HepG2 (cell line): ENCODE measurements at regions not wholly inside any gene's neighbourhood (a gene's known extent, or its start where the extent isn't known, plus 50 kb on each side); places are given as distances from the start of the nearest gene placed in this dataset.

Experiments used
- ATAC-seq: fragments of 200-7000 bp; cut with Tn5 transposase; 3 replicates; pipeline ENCODE4 v1.9.1; 2020; ENCODE audit warnings: mild to moderate bottlenecking, moderate library complexity
- BruUV-seq: library from RNA; stranded (reverse); fragments of 400-500 nt; replicated peaks from 2 replicates; lab custom pipeline; 2021; lab: Mats Ljungman, UMichigan
- CTCF ChIA-PET: fragments of 300-600 bp; formaldehyde crosslinking; extraction: SDS; loops from one replicate; lab custom pipeline; 2021; ENCODE audit warnings: low total read pairs, inconsistent platforms, low intra/inter-chr PET ratio; lab: Yijun Ruan, JAX
- POLR2A ChIA-PET: fragments of 350-600 bp; sonication (Branson Sonifier 250); formaldehyde crosslinking; loops from one replicate; lab custom pipeline; 2020; ENCODE audit warnings: antibody characterized with exemption, inconsistent platforms; lab: Yijun Ruan, JAX
- DNase-seq: peaks from one replicate; pipeline ENCODE4 v3.0.0-alpha.2; 2015; ENCODE audit warnings: low spot score
- FAIRE-seq: peaks from 3 replicates; lab custom pipeline; 2011; peaks lifted over from hg19 to GRCh38; lab: Jason Lieb, UNC
- H2AFZ ChIP-seq: one replicate; pipeline ENCODE4 v1.6.1; 2011; ENCODE audit warnings: low read length, inconsistent platforms
- H3K27ac ChIP-seq: fragments of 300-600 bp; 3 replicates; pipeline ENCODE4 v1.8.0; 2011; ENCODE audit warnings: mixed run types, mild to moderate bottlenecking, mixed read lengths, low read length, inconsistent platforms; ENCODE audit not compliant: insufficient read depth; ENCODE audit errors: extremely low read length
- H3K27me3 ChIP-seq, 2 experiments: fragments of 200-600 bp in 1 of 2; 2 replicates in 1 of 2; 3 replicates in 1 of 2; pipeline versions ENCODE4 v1.6.0 to v1.8.0; 2011; ENCODE audit warnings: low read length in 2 of 2, mild to moderate bottlenecking in 2 of 2, moderate library complexity in 2 of 2, inconsistent platforms in 1 of 2; ENCODE audit not compliant: insufficient read depth in 2 of 2, control insufficient read depth in 1 of 2
- H3K36me3 ChIP-seq, 2 experiments: fragments of 200-600 bp in 1 of 2; replicated peaks in 1 of 2; 2 replicates in 1 of 2; 3 replicates in 1 of 2; pipeline versions ENCODE4 v1.5.1 to v1.8.0; 2011; ENCODE audit warnings: low read length in 2 of 2, inconsistent platforms in 1 of 2; ENCODE audit not compliant: insufficient read depth in 2 of 2, control insufficient read depth in 1 of 2
- H3K4me1 ChIP-seq: 2 replicates; pipeline ENCODE4 v1.5.1; 2012; ENCODE audit warnings: low read length, inconsistent platforms; ENCODE audit not compliant: insufficient read depth
- H3K4me2 ChIP-seq: 2 replicates; pipeline ENCODE4 v1.6.0; 2011; ENCODE audit warnings: low read depth, low read length, inconsistent platforms
- H3K4me3 ChIP-seq, 3 experiments: fragments of 200-600 bp in 1 of 3; sonication (generic), shearing (Covaris generic) in 1 of 3; replicated peaks in 1 of 3; 2 replicates each; pipeline ENCODE4 v1.5.1; 2011 to 2016; ENCODE audit warnings: low read length in 3 of 3, inconsistent platforms in 2 of 3, low read depth in 2 of 3, mild to moderate bottlenecking in 2 of 3, control low read depth in 1 of 3, mixed read lengths in 1 of 3; ENCODE audit not compliant: insufficient read depth in 1 of 3
- H3K79me2 ChIP-seq: one replicate; pipeline ENCODE4 v1.6.1; 2011; ENCODE audit warnings: low read length, inconsistent platforms; ENCODE audit not compliant: insufficient read depth
- H3K9ac ChIP-seq: 2 replicates; pipeline ENCODE4 v1.6.0; 2011; ENCODE audit warnings: mild to moderate bottlenecking, low read depth, low read length, inconsistent platforms; ENCODE audit not compliant: insufficient read depth
- H3K9me3 ChIP-seq: 2 replicates; pipeline ENCODE4 v1.5.1; 2012; ENCODE audit warnings: mild to moderate bottlenecking, low read length
- H4K20me1 ChIP-seq: 2 replicates; pipeline ENCODE4 v1.6.0; 2011; ENCODE audit warnings: inconsistent platforms, mild to moderate bottlenecking, low read length, moderate library complexity; ENCODE audit not compliant: insufficient read depth
- NKX3-1 ChIP-seq: sonication (generic); formaldehyde crosslinking; IDR thresholded peaks from 2 replicates; pipeline ENCODE4 v1.5.0; 2020; ENCODE audit warnings: missing genetic modification reagents
- PHF21A ChIP-seq: sonication (generic); formaldehyde crosslinking; IDR thresholded peaks from 2 replicates; pipeline ENCODE4 v1.5.0; 2020; ENCODE audit warnings: mild to moderate bottlenecking, missing genetic modification reagents
- PPARG ChIP-seq: conservative IDR thresholded peaks from 2 replicates; pipeline ENCODE4 v1.6.1; 2016; ENCODE audit warnings: missing biosample characterization, missing genetic modification reagents
- RNF219 ChIP-seq: sonication (generic); formaldehyde crosslinking; IDR thresholded peaks from 2 replicates; pipeline ENCODE4 v1.5.0; 2020; ENCODE audit warnings: mild to moderate bottlenecking, missing genetic modification reagents
- SETDB1 ChIP-seq: sonication (generic); formaldehyde crosslinking; IDR thresholded peaks from 2 replicates; pipeline ENCODE4 v1.5.1; 2020; ENCODE audit warnings: missing genetic modification reagents, mild to moderate bottlenecking, borderline replicate concordance
- SIN3A ChIP-seq: IDR thresholded peaks from 2 replicates; pipeline ENCODE4 v1.6.1; 2011; ENCODE audit warnings: low read depth, mild to moderate bottlenecking, control low read depth, low read length, borderline replicate concordance
- SSRP1 ChIP-seq: IDR thresholded peaks from 2 replicates; pipeline ENCODE4 v1.6.1; 2016; ENCODE audit warnings: control low read depth
- TAF1 ChIP-seq: sonication (generic); formaldehyde crosslinking; IDR thresholded peaks from 2 replicates; pipeline ENCODE4 v1.4.0; 2020; ENCODE audit warnings: missing genetic modification reagents
- TOPORS ChIP-seq: sonication (generic); formaldehyde crosslinking; IDR thresholded peaks from 2 replicates; pipeline ENCODE4 v1.8.0; 2023; ENCODE audit warnings: mild to moderate bottlenecking, missing genetic modification reagents
- USF2 ChIP-seq, 2 experiments: sonication (generic) in 1 of 2; formaldehyde crosslinking in 1 of 2; IDR thresholded peaks; 2 replicates each; pipeline versions ENCODE4 v1.5.1 to v1.6.1; 2011 to 2020; ENCODE audit warnings: borderline replicate concordance in 1 of 2, low read depth in 1 of 2, low read length in 1 of 2, mild to moderate bottlenecking in 1 of 2, missing genetic modification reagents in 1 of 2, moderate library complexity in 1 of 2
- XBP1 ChIP-seq: sonication (generic); formaldehyde crosslinking; IDR thresholded peaks from 2 replicates; pipeline ENCODE4 v1.5.0; 2020; ENCODE audit warnings: missing genetic modification reagents
- ZNF235 ChIP-seq: sonication (generic); formaldehyde crosslinking; IDR thresholded peaks from 2 replicates; pipeline ENCODE4 v1.8.1; 2023; ENCODE audit warnings: mild to moderate bottlenecking, missing genetic modification reagents, borderline replicate concordance
- ZNF460 ChIP-seq: sonication (generic); formaldehyde crosslinking; IDR thresholded peaks from 2 replicates; pipeline ENCODE4 v1.5.1; 2020; ENCODE audit warnings: missing genetic modification reagents, mild to moderate bottlenecking, borderline replicate concordance
- ZNF773 ChIP-seq: sonication (generic); formaldehyde crosslinking; IDR thresholded peaks from 2 replicates; pipeline ENCODE4 v1.4.0; 2020; ENCODE audit warnings: missing genetic modification reagents, borderline replicate concordance
- ZNF839 ChIP-seq: sonication (generic); formaldehyde crosslinking; IDR thresholded peaks from 2 replicates; pipeline ENCODE4 v1.4.0; 2020; ENCODE audit warnings: missing genetic modification reagents, mild to moderate bottlenecking, borderline replicate concordance
- WGBS: methylation state at CpG from one replicate; pipeline ENCODE4 v1.1.6; 2017; ENCODE audit warnings: low lambda C conversion rate; 5-methylcytosine and 5-hydroxymethylcytosine counted together
- in situ Hi-C: cut with HindIII; loops from 2 replicates; pipeline ENCODE4 v1.10.0; 2017; ENCODE audit warnings: low pct_unique_long_range_greater_than_20kb; ENCODE audit not compliant: extremely low pct_ligation_motif_present
- intact Hi-C: fragments of 100-400 bp; cut with micrococcal nuclease; formaldehyde crosslinking; loops from one replicate; pipeline ENCODE4 v1.10.0; 2022; ENCODE audit not compliant: unreplicated experiment

GRCh38 chr7:16004702-16005101, 318.2 kb upstream of the MEOX2 start:
- no peak overlapping the region for H3K4me2 ChIP-seq
- no peaks in the 10 kb centered on the region for H3K27me3 ChIP-seq
- H3K9me3 ChIP-seq: peaks cover 8% of the 10 kb centered on the region; the same call in 1 of the 2 replicates
- no peak overlapping the region for H2AFZ ChIP-seq
- H3K27ac ChIP-seq: no peak overlapping the region
- CTCF ChIA-PET: no interaction called here
- no peaks in the 10 kb centered on the region for H3K4me1 ChIP-seq
- ATAC-seq (no peak), DNase-seq (no peak), FAIRE-seq (no peak)
- H3K4me3 ChIP-seq: no peak overlapping the region
- H4K20me1 ChIP-seq: no peaks in the 10 kb centered on the region
- H3K79me2 ChIP-seq: no peaks in the 10 kb centered on the region
- no peaks in the 10 kb centered on the region for H3K36me3 ChIP-seq
- POLR2A ChIA-PET: no interaction called here
- no peak overlapping the region for H3K9ac ChIP-seq
- 23% methylated on average over 1 of the region's 1 CpG for WGBS
- TF ChIP-seq TAF1: no peak
- no peak for TF ChIP-seq TOPORS (CRISPR knock-in tag)
- no peak for TF ChIP-seq ZNF773
- TF ChIP-seq SIN3A: no peak
- no peak for TF ChIP-seq NKX3-1 (CRISPR knock-in tag)
- TF ChIP-seq PPARG (CRISPR knock-in tag): no peak
- TF ChIP-seq ZNF460 (CRISPR knock-in tag): no peak
- TF ChIP-seq SSRP1 (CRISPR knock-in tag): no peak
- no peak for TF ChIP-seq ZNF235 (CRISPR knock-in tag)
- no peak for TF ChIP-seq RNF219 (CRISPR knock-in tag)
- TF ChIP-seq ZNF839: no peak
- TF ChIP-seq XBP1: no peak
- TF ChIP-seq USF2 (IDR thresholded peaks at IDR 0.05; ENCODE audit: low read depth, low read length): no peak
- TF ChIP-seq USF2 (CRISPR knock-in tag; IDR thresholded peaks at IDR 0.05; ENCODE audit: borderline replicate concordance): no peak
- TF ChIP-seq SETDB1 (CRISPR knock-in tag): no peak
- no peak for TF ChIP-seq PHF21A
- BruUV-seq: no TSS peak
- intact Hi-C loops: no loop called here
- in situ Hi-C loops: no loop called here
